Activated CD8-positive, alpha-beta T cell treated with anti-CD3 and anti-CD28 coated beads for 36 hours (primary cell): ENCODE measurements at regions not wholly inside any gene's neighbourhood (a gene's known extent, or its start where the extent isn't known, plus 50 kb on each side); places are given as distances from the start of the nearest gene placed in this dataset.

ENCODE experiments used
- ATAC-seq: fragments of 200-7000 bp; cut with Tn5 transposase; one replicate; pipeline ENCODE4 v1.10.0; 2021; ENCODE audit warnings: mild to moderate bottlenecking, moderate library complexity
- CTCF ChIA-PET: fragments of 350-600 bp; sonication (Branson Sonifier 250); formaldehyde crosslinking; loops from one replicate; lab custom pipeline; 2021; ENCODE audit warnings: antibody characterized with exemption; lab: Charles Lee
- POLR2A ChIA-PET: fragments of 350-600 bp; sonication (Branson Sonifier 250); formaldehyde crosslinking; loops from one replicate; lab custom pipeline; 2021; ENCODE audit warnings: antibody characterized with exemption; lab: Charles Lee
- DNase-seq: peaks from one replicate; pipeline ENCODE4 v3.0.0-alpha.2; 2020
- H3K27ac Mint-ChIP-seq: one replicate; pipeline ENCODE4 v1.8.0; 2021; ENCODE audit warnings: mild to moderate bottlenecking, mixed read lengths
- H3K27me3 Mint-ChIP-seq: one replicate; pipeline ENCODE4 v1.8.0; 2021; ENCODE audit warnings: mixed read lengths
- H3K36me3 Mint-ChIP-seq: one replicate; pipeline ENCODE4 v1.8.0; 2021; ENCODE audit warnings: low read depth, mixed read lengths
- H3K4me1 Mint-ChIP-seq: one replicate; pipeline ENCODE4 v1.8.0; 2021; ENCODE audit warnings: low read depth, mixed read lengths
- H3K4me3 Mint-ChIP-seq: one replicate; pipeline ENCODE4 v1.8.0; 2021; ENCODE audit warnings: mild to moderate bottlenecking, moderate library complexity, mixed read lengths
- H3K9me3 Mint-ChIP-seq: one replicate; pipeline ENCODE4 v1.8.0; 2021; ENCODE audit warnings: mixed read lengths
- CTCF ChIP-seq: fragments of 200-600 bp; IDR thresholded peaks from one replicate; pipeline ENCODE4 v1.8.0; 2022; ENCODE audit warnings: antibody characterized with exemption, mild to moderate bottlenecking
- intact Hi-C: fragments of 100-400 bp; cut with micrococcal nuclease; formaldehyde crosslinking; loops from one replicate; pipeline ENCODE4 v1.10.0; 2022

- Mint-ChIP-seq H3K4me3 (no peak overlapping the region), H3K27me3 (no peaks in the 10 kb centered on the region), H3K36me3 (no peaks in the 10 kb centered on the region), H3K9me3 (peaks cover 9% of the 10 kb centered on the region), H3K27ac (no peak overlapping the region), H3K4me1 (no peaks in the 10 kb centered on the region)
- intact Hi-C loops = no loop called here
- POLR2A ChIA-PET = no interaction called here
- TF ChIP-seq CTCF = no peak
- ATAC-seq (no peak), DNase-seq (no peak)
- CTCF ChIA-PET = no interaction called here
These were observed 493.7 kb upstream of the HS6ST1 start for GRCh38 chr2:128812183-128812940.

- no peak overlapping the region for H3K4me3 Mint-ChIP-seq
- intact Hi-C loops = no loop called here
- ATAC-seq = no peak
- ChIA-PET POLR2A (no interaction called here), CTCF (no interaction called here)
- H3K27me3 Mint-ChIP-seq = no peaks in the 10 kb centered on the region
- no peak for DNase-seq
- H3K36me3 Mint-ChIP-seq = no peaks in the 10 kb centered on the region
- H3K27ac Mint-ChIP-seq = no peak overlapping the region
- no peak for TF ChIP-seq CTCF
- H3K4me1 Mint-ChIP-seq = no peaks in the 10 kb centered on the region
- peaks cover 9% of the 10 kb centered on the region for H3K9me3 Mint-ChIP-seq
These were observed 494.8 kb upstream of the HS6ST1 start for GRCh38 chr2:128813352-128814034.

DNA sequence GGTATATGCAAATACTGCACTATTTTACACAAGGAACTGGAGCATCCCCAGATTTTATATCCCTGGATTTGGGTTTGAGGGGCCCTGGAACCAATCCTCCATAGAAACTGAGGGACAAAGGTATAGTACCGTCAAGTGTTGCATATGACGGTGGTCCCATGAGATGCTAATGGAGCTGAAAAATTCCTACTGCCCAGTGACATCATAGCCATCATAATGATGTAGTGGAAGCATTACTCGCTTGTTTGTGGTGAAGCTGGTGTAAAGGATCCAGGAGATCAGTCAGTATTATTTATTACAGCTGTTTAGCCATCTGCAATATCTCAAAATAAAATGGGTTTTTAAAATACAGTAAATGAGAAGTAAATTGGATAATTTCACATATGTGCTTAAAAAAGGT is 496.6 kb upstream of the HS6ST1 start:
- intact Hi-C loops = no loop called here
- DNase-seq = no peak
- Mint-ChIP-seq H3K4me3 (no peak overlapping the region), H3K27me3 (no peaks in the 10 kb centered on the region), H3K4me1 (no peaks in the 10 kb centered on the region), H3K9me3 (peaks cover 6% of the 10 kb centered on the region), H3K36me3 (no peaks in the 10 kb centered on the region), H3K27ac (no peak overlapping the region)
- CTCF ChIA-PET = no interaction called here
- POLR2A ChIA-PET = no interaction called here
- no peak for ATAC-seq
- TF ChIP-seq CTCF = no peak

DNA sequence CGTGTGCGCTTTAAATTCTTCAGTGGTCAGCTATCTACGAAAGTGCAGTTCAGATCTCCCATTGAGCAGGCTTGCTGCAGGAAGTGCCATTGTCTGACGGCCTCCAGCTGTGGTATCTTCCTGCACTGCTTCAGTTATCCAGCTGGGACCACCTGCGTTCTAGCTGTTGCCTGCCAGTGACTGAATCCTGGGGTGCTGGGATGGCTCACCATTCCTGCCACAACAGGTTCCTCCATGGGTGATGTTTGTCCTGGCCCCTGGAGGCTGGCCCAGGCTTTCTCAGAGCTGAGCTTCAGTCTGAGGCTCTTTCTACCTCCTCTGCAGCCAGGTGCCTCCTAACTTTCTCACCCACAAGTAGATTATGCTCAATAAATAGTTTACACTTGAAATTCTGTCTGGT is 498.5 kb upstream of the HS6ST1 start:
- no peak for ATAC-seq
- ChIA-PET CTCF (no interaction called here), POLR2A (no interaction called here)
- no peak overlapping the region for H3K4me3 Mint-ChIP-seq
- DNase-seq = no peak
- H3K27me3 Mint-ChIP-seq = no peaks in the 10 kb centered on the region
- H3K27ac Mint-ChIP-seq = no peak overlapping the region
- H3K4me1 Mint-ChIP-seq = no peaks in the 10 kb centered on the region
- H3K36me3 Mint-ChIP-seq = no peaks in the 10 kb centered on the region
- no peaks in the 10 kb centered on the region for H3K9me3 Mint-ChIP-seq
- intact Hi-C loops = no loop called here
- no peak for TF ChIP-seq CTCF

DNA sequence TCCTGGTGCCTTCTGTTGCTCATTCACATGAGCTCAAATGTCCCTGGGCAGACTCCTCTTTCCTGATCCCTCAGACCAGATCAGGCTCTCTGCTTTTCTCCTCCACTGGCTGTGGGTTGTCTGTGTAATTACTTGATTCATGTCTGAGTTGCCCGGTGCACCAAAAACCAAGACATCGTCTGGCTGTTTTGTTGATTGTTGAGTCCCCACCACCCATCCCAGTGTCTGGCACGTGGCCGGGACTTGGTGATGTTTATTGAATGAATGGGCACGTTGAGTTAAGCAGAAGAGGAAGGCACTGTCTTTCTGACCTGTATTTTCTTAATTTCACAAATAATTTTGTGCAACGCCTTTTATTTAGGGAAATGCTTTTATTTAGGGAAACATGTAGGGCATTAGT is 499.1 kb upstream of the HS6ST1 start:
- ATAC-seq = no peak
- ChIA-PET CTCF (no interaction called here), POLR2A (no interaction called here)
- DNase-seq = no peak
- TF ChIP-seq CTCF = no peak
- no peaks in the 10 kb centered on the region for H3K9me3 Mint-ChIP-seq
- H3K27ac Mint-ChIP-seq = no peak overlapping the region
- intact Hi-C loops = no loop called here
- no peaks in the 10 kb centered on the region for H3K36me3 Mint-ChIP-seq
- no peaks in the 10 kb centered on the region for H3K27me3 Mint-ChIP-seq
- no peaks in the 10 kb centered on the region for H3K4me1 Mint-ChIP-seq
- H3K4me3 Mint-ChIP-seq = no peak overlapping the region
